GM12864 (cell line): ENCODE measurements at regions not wholly inside any gene's neighbourhood (a gene's known extent, or its start where the extent isn't known, plus 50 kb on each side); places are given as distances from the start of the nearest gene placed in this dataset.

Experiments used
- DNase-seq: peaks from one replicate; pipeline ENCODE4 v3.0.0-alpha.2; 2011; ENCODE audit warnings: low read depth
- H3K4me3 ChIP-seq: 2 replicates; pipeline ENCODE4 v1.5.1; 2011; ENCODE audit warnings: mild to moderate bottlenecking, low read depth, low read length, control low read depth
- CTCF ChIP-seq: IDR thresholded peaks from 2 replicates; pipeline ENCODE4 v1.5.1; 2011; ENCODE audit warnings: low read depth, mild to moderate bottlenecking, moderate library complexity, low read length, control low read depth, inconsistent platforms; ENCODE audit errors: missing control alignments

- TF ChIP-seq CTCF, result no peak
These were observed 224.4 kb upstream of the KRR1 start for GRCh38 chr12:75735853-75736252.

GRCh38 chr12:75728826-75729225 is 217.4 kb upstream of the KRR1 start:
- TF ChIP-seq CTCF, result no peak
- no peak for DNase-seq
- no peak overlapping the region for H3K4me3 ChIP-seq

More at GRCh38 chr12:75735853-75736252, 224.4 kb upstream of the KRR1 start:
- no peak overlapping the region for H3K4me3 ChIP-seq
- no peak for DNase-seq

- no peak overlapping the region for H3K4me3 ChIP-seq
- DNase-seq, result no peak
- no peak for TF ChIP-seq CTCF
These were observed 216.2 kb upstream of the KRR1 start for GRCh38 chr12:75727577-75727976.

- DNase-seq, result no peak
- TF ChIP-seq CTCF, result no peak
- no peak overlapping the region for H3K4me3 ChIP-seq
These were observed 214.2 kb upstream of the KRR1 start for GRCh38 chr12:75725521-75726111.

- H3K4me3 ChIP-seq, result no peak overlapping the region
- no peak for TF ChIP-seq CTCF
- no peak for DNase-seq
These were observed 213.5 kb upstream of the KRR1 start for GRCh38 chr12:75724928-75725312.

- no peak overlapping the region for H3K4me3 ChIP-seq
- no peak for DNase-seq
- TF ChIP-seq CTCF, result no peak
These were observed 213.0 kb upstream of the KRR1 start for GRCh38 chr12:75724307-75724927.

GRCh38 chr12:75722714-75723200 is 211.3 kb upstream of the KRR1 start:
- DNase-seq, result peak; percentile 15
- H3K4me3 ChIP-seq, result no peak overlapping the region
- no peak for TF ChIP-seq CTCF
